22Rv1 (cell line): ENCODE measurements at regions not wholly inside any gene's neighbourhood (a gene's known extent, or its start where the extent isn't known, plus 50 kb on each side); places are given as distances from the start of the nearest gene placed in this dataset.

ENCODE experiments used
- H3K27ac ChIP-seq: fragments of 450-650 bp; 2 replicates; pipeline ENCODE4 v1.5.1; 2017
- ZFX ChIP-seq: fragments of 450-650 bp; IDR thresholded peaks from 2 replicates; pipeline ENCODE4 v1.6.1; 2017; ENCODE audit warnings: antibody characterized with exemption, borderline replicate concordance
- TF ChIP-seq, protein P1 (sequence below): fragments of 450-650 bp; IDR thresholded peaks from 2 replicates; pipeline ENCODE4 v1.5.1; 2017; ENCODE audit warnings: mild to moderate bottlenecking

DNA sequence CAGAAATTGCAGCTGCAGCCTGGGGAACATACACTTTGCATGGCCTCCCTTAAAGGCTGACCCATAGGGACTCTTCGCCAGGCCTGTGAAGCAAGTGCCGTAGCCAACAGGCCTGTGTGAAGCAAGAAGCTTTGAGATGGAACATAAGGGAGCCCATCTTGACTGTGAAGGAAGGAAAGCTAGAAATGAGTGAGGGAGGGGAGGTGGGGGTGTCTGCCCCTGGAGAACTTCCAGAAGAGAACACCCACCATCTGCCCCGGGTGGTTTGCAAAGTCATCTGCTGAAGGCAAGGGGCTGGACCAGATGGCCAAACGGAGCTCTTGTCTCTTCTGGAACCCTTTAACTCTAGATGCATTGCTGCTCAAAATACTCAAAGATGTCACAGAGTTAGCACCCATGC is 103.3 kb upstream of the GRIK3 start:
- no peak overlapping the region for H3K27ac ChIP-seq
- TF ChIP-seq, protein P1, sequence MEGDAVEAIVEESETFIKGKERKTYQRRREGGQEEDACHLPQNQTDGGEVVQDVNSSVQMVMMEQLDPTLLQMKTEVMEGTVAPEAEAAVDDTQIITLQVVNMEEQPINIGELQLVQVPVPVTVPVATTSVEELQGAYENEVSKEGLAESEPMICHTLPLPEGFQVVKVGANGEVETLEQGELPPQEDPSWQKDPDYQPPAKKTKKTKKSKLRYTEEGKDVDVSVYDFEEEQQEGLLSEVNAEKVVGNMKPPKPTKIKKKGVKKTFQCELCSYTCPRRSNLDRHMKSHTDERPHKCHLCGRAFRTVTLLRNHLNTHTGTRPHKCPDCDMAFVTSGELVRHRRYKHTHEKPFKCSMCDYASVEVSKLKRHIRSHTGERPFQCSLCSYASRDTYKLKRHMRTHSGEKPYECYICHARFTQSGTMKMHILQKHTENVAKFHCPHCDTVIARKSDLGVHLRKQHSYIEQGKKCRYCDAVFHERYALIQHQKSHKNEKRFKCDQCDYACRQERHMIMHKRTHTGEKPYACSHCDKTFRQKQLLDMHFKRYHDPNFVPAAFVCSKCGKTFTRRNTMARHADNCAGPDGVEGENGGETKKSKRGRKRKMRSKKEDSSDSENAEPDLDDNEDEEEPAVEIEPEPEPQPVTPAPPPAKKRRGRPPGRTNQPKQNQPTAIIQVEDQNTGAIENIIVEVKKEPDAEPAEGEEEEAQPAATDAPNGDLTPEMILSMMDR: no peak
- no peak for TF ChIP-seq ZFX

DNA sequence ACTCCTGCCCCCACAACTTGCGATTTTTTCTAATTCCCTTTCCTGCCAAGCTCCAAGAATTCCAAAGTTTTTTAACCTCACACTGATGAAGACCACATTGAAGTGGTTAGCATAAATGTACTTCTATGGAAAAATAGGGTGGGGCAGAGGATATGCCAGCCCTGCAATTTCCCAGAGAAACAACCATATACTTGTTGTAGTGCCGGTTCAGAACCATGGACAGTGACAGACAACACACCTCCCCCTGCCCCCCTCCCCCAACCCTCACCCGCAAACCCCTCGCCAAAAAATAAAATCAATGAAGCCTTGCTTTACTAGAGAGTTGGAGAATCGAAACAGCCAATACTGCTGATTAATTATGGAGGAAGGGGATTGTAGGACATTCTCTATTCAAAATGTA is 109.5 kb upstream of the GRIK3 start:
- no peak overlapping the region for H3K27ac ChIP-seq
- no peak for TF ChIP-seq ZFX
- TF ChIP-seq, protein P1: no peak

DNA sequence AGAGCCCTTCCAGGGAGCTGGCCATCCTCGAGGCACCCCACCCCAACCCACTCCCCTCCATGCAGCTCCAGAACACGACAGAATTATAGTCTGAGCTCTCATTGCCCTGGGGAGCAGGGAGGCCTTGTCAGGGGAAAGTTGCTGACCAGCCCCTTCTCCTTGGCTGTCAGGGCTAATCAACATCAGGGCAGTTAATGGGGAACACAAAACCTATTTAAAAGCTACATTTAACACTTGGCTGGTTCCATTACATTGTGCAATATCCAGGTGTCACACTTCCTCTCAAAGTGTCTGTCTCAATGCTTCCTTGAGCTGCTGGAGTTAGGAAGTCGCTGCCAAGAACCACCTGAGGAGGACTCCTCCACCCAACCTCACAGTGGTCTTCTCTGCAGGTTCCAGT is 111.8 kb upstream of the GRIK3 start:
- no peak overlapping the region for H3K27ac ChIP-seq
- TF ChIP-seq ZFX: no peak
- TF ChIP-seq, protein P1: no peak

DNA sequence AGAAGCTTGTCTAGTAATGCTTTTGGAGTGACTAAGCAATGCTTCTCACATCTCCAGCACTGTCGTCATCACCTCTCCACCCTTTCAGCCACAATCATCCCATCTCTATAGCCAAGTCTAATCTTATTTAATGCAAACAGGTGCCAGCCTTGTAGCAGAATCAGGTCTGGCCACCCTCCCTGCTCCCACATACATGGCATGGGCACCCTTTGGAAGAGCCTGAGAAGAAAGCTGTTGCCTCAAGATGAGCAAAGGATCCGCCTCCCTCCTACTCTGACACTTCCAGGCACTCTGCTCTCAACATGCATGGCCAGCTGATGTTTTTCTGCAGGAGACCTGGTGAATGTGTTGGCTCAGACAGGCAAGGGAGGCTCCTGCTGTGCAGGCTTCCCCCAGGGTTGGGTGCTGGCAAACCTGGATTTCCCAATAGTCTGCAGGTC is 113.1 kb upstream of the GRIK3 start:
- no peak for TF ChIP-seq ZFX
- TF ChIP-seq, protein P1: no peak
- H3K27ac ChIP-seq: no peak overlapping the region

DNA sequence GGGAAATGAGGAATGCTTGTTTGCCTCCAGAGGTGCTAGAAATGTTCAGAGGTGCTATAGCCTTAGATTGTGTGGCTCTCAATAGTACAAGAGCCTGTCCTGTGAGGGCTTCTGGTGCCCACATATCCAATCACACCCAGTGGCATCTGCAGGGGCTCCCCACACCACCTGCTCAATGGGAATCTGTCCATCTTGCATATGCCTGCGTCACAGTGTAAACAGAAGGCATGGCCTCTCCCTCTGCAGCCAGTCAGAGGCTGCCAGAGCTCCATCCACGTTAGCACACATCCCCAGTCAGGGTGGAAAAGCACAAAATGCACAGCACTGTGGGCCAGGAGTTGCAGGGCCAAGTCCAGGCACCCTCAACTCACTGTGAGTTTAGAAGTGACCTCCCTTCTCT is 113.6 kb upstream of the GRIK3 start:
- no peak overlapping the region for H3K27ac ChIP-seq
- no peak for TF ChIP-seq ZFX
- TF ChIP-seq, protein P1: no peak

DNA sequence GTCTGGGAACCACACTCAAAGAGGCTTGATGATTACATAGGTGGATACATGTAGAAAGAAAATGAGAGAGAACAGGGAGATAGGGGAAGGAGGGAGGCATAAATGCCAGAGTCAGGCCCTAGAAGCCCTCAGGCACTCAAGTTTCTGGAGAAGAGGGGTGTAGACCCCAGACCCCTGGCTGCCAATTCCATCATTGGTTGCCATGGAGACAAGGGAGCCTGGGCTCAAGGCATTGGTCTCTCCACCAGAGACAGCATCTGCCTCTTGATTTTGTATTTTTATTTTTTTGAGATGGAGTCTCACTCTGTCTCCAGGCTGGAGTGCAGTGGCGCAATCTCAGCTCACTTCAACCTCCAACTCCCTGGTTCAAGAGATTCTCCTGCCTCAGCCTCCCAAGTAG is 114.3 kb upstream of the GRIK3 start:
- TF ChIP-seq ZFX: no peak
- TF ChIP-seq, protein P1: no peak
- no peak overlapping the region for H3K27ac ChIP-seq

DNA sequence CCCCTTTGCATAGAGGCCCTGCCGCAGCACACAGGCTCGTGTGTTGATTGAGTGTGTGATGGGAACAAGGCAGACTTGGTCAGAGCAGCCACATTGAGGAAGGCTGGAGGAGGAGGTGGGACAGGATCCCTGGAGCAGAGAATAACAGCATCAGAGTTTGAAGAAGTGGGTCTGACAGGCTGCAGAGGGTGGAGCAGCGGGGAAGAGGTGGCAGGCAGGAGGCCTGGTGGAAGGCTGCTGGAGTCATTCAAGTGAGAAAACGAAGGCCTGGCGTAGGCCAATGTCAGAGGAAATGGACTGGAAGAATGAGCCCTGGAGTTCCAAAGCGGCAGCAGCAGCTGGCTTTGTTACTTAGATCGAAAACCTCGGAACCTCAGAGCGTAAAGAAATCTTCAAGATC is 115.0 kb upstream of the GRIK3 start:
- H3K27ac ChIP-seq: no peak overlapping the region
- TF ChIP-seq ZFX: no peak
- TF ChIP-seq, protein P1: no peak
